ENCODE measurements at regions not wholly inside any gene's neighbourhood (a gene's known extent, or its start where the extent isn't known, plus 50 kb on each side); places are given as distances from the start of the nearest gene placed in this dataset.

DNA sequence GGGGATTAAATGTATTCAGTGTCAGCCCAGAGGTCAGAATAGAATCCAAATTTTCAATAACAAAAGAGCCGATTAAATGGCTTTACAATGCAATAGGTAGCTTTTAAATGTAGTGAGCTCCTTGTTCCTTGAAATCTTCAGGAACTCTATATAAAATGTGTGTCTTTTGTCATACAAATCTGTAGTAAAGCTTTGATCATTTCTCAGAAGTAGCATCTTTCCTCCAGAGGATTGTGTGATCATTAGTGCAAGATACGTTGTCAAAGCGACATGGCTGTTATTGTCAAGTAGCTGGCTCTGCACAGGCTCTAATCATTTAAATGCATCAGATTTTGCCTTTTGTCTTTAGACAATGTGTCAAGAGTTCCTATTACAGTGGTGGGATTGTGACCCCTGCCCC, 116.1 kb upstream of the NAMPT start:
- TF ChIP-seq, protein P1, sequence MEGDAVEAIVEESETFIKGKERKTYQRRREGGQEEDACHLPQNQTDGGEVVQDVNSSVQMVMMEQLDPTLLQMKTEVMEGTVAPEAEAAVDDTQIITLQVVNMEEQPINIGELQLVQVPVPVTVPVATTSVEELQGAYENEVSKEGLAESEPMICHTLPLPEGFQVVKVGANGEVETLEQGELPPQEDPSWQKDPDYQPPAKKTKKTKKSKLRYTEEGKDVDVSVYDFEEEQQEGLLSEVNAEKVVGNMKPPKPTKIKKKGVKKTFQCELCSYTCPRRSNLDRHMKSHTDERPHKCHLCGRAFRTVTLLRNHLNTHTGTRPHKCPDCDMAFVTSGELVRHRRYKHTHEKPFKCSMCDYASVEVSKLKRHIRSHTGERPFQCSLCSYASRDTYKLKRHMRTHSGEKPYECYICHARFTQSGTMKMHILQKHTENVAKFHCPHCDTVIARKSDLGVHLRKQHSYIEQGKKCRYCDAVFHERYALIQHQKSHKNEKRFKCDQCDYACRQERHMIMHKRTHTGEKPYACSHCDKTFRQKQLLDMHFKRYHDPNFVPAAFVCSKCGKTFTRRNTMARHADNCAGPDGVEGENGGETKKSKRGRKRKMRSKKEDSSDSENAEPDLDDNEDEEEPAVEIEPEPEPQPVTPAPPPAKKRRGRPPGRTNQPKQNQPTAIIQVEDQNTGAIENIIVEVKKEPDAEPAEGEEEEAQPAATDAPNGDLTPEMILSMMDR (IDR thresholded peaks at IDR 0.05): no peak
- no peak for TF ChIP-seq POLR2A (IDR thresholded peaks at IDR 0.05)
